HFFc6 (cell line): ENCODE measurements at regions not wholly inside any gene's neighbourhood (a gene's known extent, or its start where the extent isn't known, plus 50 kb on each side); places are given as distances from the start of the nearest gene placed in this dataset.

ENCODE experiments used
- DNase-seq: peaks from one replicate; pipeline ENCODE4 v3.0.0-alpha.2; 2018
- H3K27ac Mint-ChIP-seq: 2 replicates; pipeline ENCODE4 v1.8.0; 2020; ENCODE audit warnings: mild to moderate bottlenecking, mixed read lengths
- H3K27me3 Mint-ChIP-seq: 2 replicates; pipeline ENCODE4 v1.8.0; 2021; ENCODE audit warnings: mild to moderate bottlenecking, moderate library complexity, mixed read lengths; ENCODE audit not compliant: insufficient read depth
- H3K36me3 Mint-ChIP-seq: 2 replicates; pipeline ENCODE4 v1.8.0; 2021; ENCODE audit warnings: low read depth, mixed read lengths
- H3K4me1 Mint-ChIP-seq: 2 replicates; pipeline ENCODE4 v1.8.0; 2020; ENCODE audit warnings: low read depth, mixed read lengths
- H3K4me3 Mint-ChIP-seq: 2 replicates; pipeline ENCODE4 v1.8.0; 2020; ENCODE audit warnings: mild to moderate bottlenecking, moderate library complexity, mixed read lengths
- H3K9me3 Mint-ChIP-seq: 2 replicates; pipeline ENCODE4 v1.8.0; 2020; ENCODE audit warnings: mild to moderate bottlenecking, mixed read lengths
- CTCF ChIP-seq: fragments of 200-600 bp; sonication (generic); IDR thresholded peaks from 2 replicates; pipeline ENCODE4 v1.5.0; 2021; ENCODE audit warnings: antibody characterized with exemption, mild to moderate bottlenecking

DNA sequence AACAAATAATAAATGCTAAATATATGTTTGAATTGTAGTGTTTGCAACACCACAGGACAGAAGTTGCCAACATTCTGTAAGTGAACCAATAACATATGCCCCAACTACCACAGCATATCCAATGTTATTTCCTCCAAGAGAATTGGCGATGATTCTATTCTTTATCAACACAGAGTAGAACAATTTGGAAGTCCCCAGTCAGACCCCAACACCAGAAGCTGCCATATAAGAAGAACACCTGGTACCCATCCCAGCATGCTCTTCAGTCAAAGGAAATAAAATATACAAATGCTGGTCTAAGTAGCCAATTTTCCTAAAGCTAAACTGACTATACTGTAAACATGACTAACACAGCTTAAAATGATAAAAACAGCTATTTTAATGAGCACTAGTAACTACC is 145.7 kb downstream of the KLF12 start:
- peaks cover 13% of the 10 kb centered on the region; the same call in 1 of the 2 replicates for H3K4me1 Mint-ChIP-seq
- H3K27me3 Mint-ChIP-seq: no peaks in the 10 kb centered on the region
- no peak overlapping the region for H3K4me3 Mint-ChIP-seq
- peaks cover 17% of the 10 kb centered on the region for H3K36me3 Mint-ChIP-seq
- H3K9me3 Mint-ChIP-seq: no peaks in the 10 kb centered on the region
- DNase-seq: no peak
- no peak overlapping the region for H3K27ac Mint-ChIP-seq
- no peak for TF ChIP-seq CTCF

- H3K27me3 Mint-ChIP-seq: no peaks in the 10 kb centered on the region
Measured at GRCh38 chr13:73987618-73988017, 146.6 kb downstream of the KLF12 start.

GRCh38 chr13:73985783-73986182 is 148.4 kb downstream of the KLF12 start:
- H3K4me1 Mint-ChIP-seq: peaks cover 13% of the 10 kb centered on the region; the same call in 1 of the 2 replicates
- H3K9me3 Mint-ChIP-seq: no peaks in the 10 kb centered on the region
- H3K27ac Mint-ChIP-seq: no peak overlapping the region
- no peak for TF ChIP-seq CTCF
- no peak overlapping the region for H3K4me3 Mint-ChIP-seq
- DNase-seq: no peak
- H3K36me3 Mint-ChIP-seq: 0 out of 2 replicates have a peak, but pooled peaks cover 6% of the 10 kb centered on the region
- no peaks in the 10 kb centered on the region for H3K27me3 Mint-ChIP-seq

More at GRCh38 chr13:73987618-73988017, 146.6 kb downstream of the KLF12 start:
- Mint-ChIP-seq H3K4me1 (peaks cover 13% of the 10 kb centered on the region; the same call in 1 of the 2 replicates), H3K9me3 (no peaks in the 10 kb centered on the region), H3K4me3 (no peak overlapping the region), H3K27ac (no peak overlapping the region), H3K36me3 (peaks cover 12% of the 10 kb centered on the region; the same call in 1 of the 2 replicates)
- no peak for DNase-seq
- TF ChIP-seq CTCF: no peak

- H3K36me3 Mint-ChIP-seq: 0 out of 2 replicates have a peak, but pooled peaks cover 6% of the 10 kb centered on the region
- H3K4me3 Mint-ChIP-seq: no peak overlapping the region
- no peak for DNase-seq
- peaks cover 11% of the 10 kb centered on the region; the same call in 1 of the 2 replicates for H3K4me1 Mint-ChIP-seq
- no peaks in the 10 kb centered on the region for H3K9me3 Mint-ChIP-seq
- no peak for TF ChIP-seq CTCF
- H3K27ac Mint-ChIP-seq: no peak overlapping the region
- no peaks in the 10 kb centered on the region for H3K27me3 Mint-ChIP-seq
Measured at GRCh38 chr13:73984949-73985691, 149.1 kb downstream of the KLF12 start.

- no peak overlapping the region for H3K27ac Mint-ChIP-seq
- H3K27me3 Mint-ChIP-seq: no peaks in the 10 kb centered on the region
- H3K36me3 Mint-ChIP-seq: 0 out of 2 replicates have a peak, but pooled peaks cover under 1% of the 10 kb centered on the region
- no peak for TF ChIP-seq CTCF
- H3K9me3 Mint-ChIP-seq: no peaks in the 10 kb centered on the region
- H3K4me1 Mint-ChIP-seq: peaks cover 2% of the 10 kb centered on the region; the same call in 1 of the 2 replicates
- H3K4me3 Mint-ChIP-seq: no peak overlapping the region
- no peak for DNase-seq
Measured at GRCh38 chr13:73984201-73984600, 150.0 kb downstream of the KLF12 start.
